B cell (primary cell): ENCODE measurements at regions not wholly inside any gene's neighbourhood (a gene's known extent, or its start where the extent isn't known, plus 50 kb on each side); places are given as distances from the start of the nearest gene placed in this dataset.

ENCODE experiments used
- ATAC-seq: fragments of 200-7000 bp; cut with Tn5 transposase; one replicate; pipeline ENCODE4 v1.10.0; 2021; ENCODE audit warnings: low read depth, mild to moderate bottlenecking, moderate number of reproducible peaks, moderate library complexity
- CTCF ChIA-PET: fragments of 350-600 bp; sonication (Branson Sonifier 250); formaldehyde crosslinking; loops from one replicate; lab custom pipeline; 2021; ENCODE audit warnings: antibody characterized with exemption, inconsistent platforms; lab: Charles Lee
- POLR2A ChIA-PET: fragments of 350-600 bp; sonication (Branson Sonifier 250); formaldehyde crosslinking; loops from one replicate; lab custom pipeline; 2021; ENCODE audit warnings: antibody characterized with exemption; lab: Charles Lee
- DNase-seq: peaks from one replicate; pipeline ENCODE4 v3.0.0; 2013
- H2AFZ ChIP-seq: 2 replicates; pipeline ENCODE4 v1.6.1; 2012; ENCODE audit warnings: mild to moderate bottlenecking, low read depth, low read length; ENCODE audit not compliant: insufficient read depth, poor library complexity, severe bottlenecking
- H3K27ac ChIP-seq, 2 donors: 1 replicate in 1 of 2; 2 replicates in 1 of 2; pipeline ENCODE4 v1.5.1; 2012 to 2013; ENCODE audit warnings: low read length in 2 of 2, mild to moderate bottlenecking in 2 of 2, moderate library complexity in 1 of 2
- H3K27me3 ChIP-seq, 4 experiments: fragments of 200-600 bp in 1 of 4; sonication (generic) in 1 of 4; replicated peaks in 1 of 4; 1 replicate in 2 of 4; 2 replicates in 2 of 4; pipeline versions ENCODE4 v1.6.1 to v1.7.0; 2013 to 2016; ENCODE audit warnings: low read length in 3 of 4, mild to moderate bottlenecking in 2 of 4, mixed read lengths in 1 of 4, moderate library complexity in 1 of 4; ENCODE audit not compliant: insufficient read depth in 4 of 4, control insufficient read depth in 3 of 4; ENCODE audit errors: control extremely low read depth in 1 of 4
- H3K36me3 ChIP-seq, 2 experiments: replicated peaks in 1 of 2; 1 replicate in 1 of 2; 2 replicates in 1 of 2; pipeline versions ENCODE4 v1.6.1 to v1.7.1; 2013; ENCODE audit warnings: low read length in 1 of 2; ENCODE audit not compliant: insufficient read depth in 2 of 2, control insufficient read depth in 1 of 2; ENCODE audit errors: control extremely low read depth in 1 of 2, extremely low read depth in 1 of 2
- H3K4me1 ChIP-seq, 2 donors: fragments of 200-600 bp in 1 of 2; sonication (generic) in 1 of 2; 1 replicate in 1 of 2; 2 replicates in 1 of 2; pipeline versions ENCODE4 v1.5.1 to v1.6.1; 2013 to 2017; ENCODE audit warnings: low read length in 2 of 2; ENCODE audit not compliant: control insufficient read depth in 2 of 2, insufficient read depth in 2 of 2
- H3K4me2 ChIP-seq: replicated peaks from 2 replicates; pipeline ENCODE3; 2012; ENCODE audit warnings: mild to moderate bottlenecking, low read depth, low read length; ENCODE audit not compliant: poor library complexity, severe bottlenecking
- H3K4me3 ChIP-seq, 5 experiments: fragments of 200-600 bp in 1 of 5; sonication (generic) in 1 of 5; 1 replicate in 3 of 5; 2 replicates in 2 of 5; pipeline versions ENCODE4 v1.5.1 to v1.7.0; 2011 to 2016; ENCODE audit warnings: low read length in 4 of 5, mild to moderate bottlenecking in 4 of 5, low read depth in 2 of 5, control low read depth in 1 of 5, moderate library complexity in 1 of 5; ENCODE audit not compliant: insufficient read depth in 1 of 5; ENCODE audit errors: control extremely low read depth in 1 of 5, extremely low read depth in 1 of 5
- H3K79me2 ChIP-seq: fragments of 200-600 bp; sonication (generic); one replicate; pipeline ENCODE4 v1.6.0; 2016; ENCODE audit warnings: low read length; ENCODE audit not compliant: control insufficient read depth, insufficient read depth
- H3K9ac ChIP-seq: fragments of 200-600 bp; sonication (generic); 2 replicates; pipeline ENCODE4 v1.6.1; 2017; ENCODE audit warnings: mild to moderate bottlenecking, low read length, moderate library complexity
- H3K9me3 ChIP-seq, 3 donors: one replicate each; pipeline versions ENCODE4 v1.6.1 to v1.7.1; 2013; ENCODE audit warnings: low read length in 2 of 3; ENCODE audit not compliant: control insufficient read depth in 2 of 3, insufficient read depth in 1 of 3; ENCODE audit errors: control extremely low read depth in 1 of 3
- H4K20me1 ChIP-seq: 2 replicates; pipeline ENCODE4 v1.6.0; 2012; ENCODE audit warnings: mild to moderate bottlenecking, low read length; ENCODE audit not compliant: insufficient read depth, control insufficient read depth, poor library complexity, severe bottlenecking
- H3K27ac Mint-ChIP-seq: one replicate; pipeline ENCODE4 v1.8.0; 2021; ENCODE audit warnings: mixed read lengths
- H3K27me3 Mint-ChIP-seq: one replicate; pipeline ENCODE4 v1.8.0; 2021; ENCODE audit warnings: mixed read lengths
- H3K4me1 Mint-ChIP-seq: one replicate; pipeline ENCODE4 v1.8.0; 2021; ENCODE audit warnings: mixed read lengths
- H3K4me3 Mint-ChIP-seq: one replicate; pipeline ENCODE4 v1.8.0; 2021; ENCODE audit warnings: mixed read lengths
- H3K9me3 Mint-ChIP-seq: one replicate; pipeline ENCODE4 v1.8.0; 2022; ENCODE audit warnings: mixed read lengths; ENCODE audit not compliant: insufficient read depth
- CTCF ChIP-seq: fragments of 200-600 bp; IDR thresholded peaks from one replicate; pipeline ENCODE4 v1.8.0; 2022; ENCODE audit warnings: antibody characterized with exemption, mild to moderate bottlenecking
- EZH2 ChIP-seq: IDR thresholded peaks from 2 replicates; pipeline ENCODE4 v1.6.1; 2012; ENCODE audit warnings: borderline replicate concordance, low read depth, mild to moderate bottlenecking, moderate library complexity, low read length; ENCODE audit not compliant: insufficient read depth, poor library complexity, severe bottlenecking
- WGBS: methylation state at CpG from one replicate; pipeline ENCODE4 v1.1.5; 2013; ENCODE audit warnings: missing lambda C conversion rate; ENCODE audit not compliant: insufficient coverage; 5-methylcytosine and 5-hydroxymethylcytosine counted together
- intact Hi-C: fragments of 100-400 bp; cut with micrococcal nuclease; formaldehyde crosslinking; loops from one replicate; pipeline ENCODE4 v1.10.0; 2022

- Histone ChIP-seq H3K4me3 (no peak overlapping the region), H3K27ac (no peak overlapping the region), H3K9me3 (peaks cover 0 to 10% (median 0%) of the 10 kb centered on the region in 3 donors), H3K79me2 (no peaks in the 10 kb centered on the region), H2AFZ (no peak overlapping the region), H3K4me1 (no peaks in the 10 kb centered on the region), H3K4me2 (no peak overlapping the region), H3K36me3 (no peaks in the 10 kb centered on the region), H4K20me1 (no peaks in the 10 kb centered on the region), H3K27me3 (no peaks in the 10 kb centered on the region), H3K9ac (no peak overlapping the region)
- no peak overlapping the region for H3K4me3 Mint-ChIP-seq
- H3K27me3 Mint-ChIP-seq: no peaks in the 10 kb centered on the region
- ATAC-seq: no peak
- intact Hi-C loops: no loop called here
- H3K9me3 Mint-ChIP-seq: peaks cover 4% of the 10 kb centered on the region
- H3K27ac Mint-ChIP-seq: no peak overlapping the region
- ChIA-PET CTCF (no interaction called here), POLR2A (no interaction called here)
- DNase-seq: no peak
- H3K4me1 Mint-ChIP-seq: no peaks in the 10 kb centered on the region
- TF ChIP-seq CTCF (no peak), EZH2 (no peak)
Observed at GRCh38 chr3:162338514-162338913, 841.9 kb downstream of the OTOL1 start.

- Histone ChIP-seq H3K4me3 (no peak overlapping the region), H3K36me3 (no peaks in the 10 kb centered on the region), H2AFZ (no peak overlapping the region), H3K4me1 (no peaks in the 10 kb centered on the region), H3K9ac (no peak overlapping the region), H3K27me3 (no peaks in the 10 kb centered on the region), H3K79me2 (no peaks in the 10 kb centered on the region), H3K27ac (no peak overlapping the region), H3K9me3 (no peaks in the 10 kb centered on the region), H3K4me2 (no peak overlapping the region), H4K20me1 (no peaks in the 10 kb centered on the region)
- H3K27ac Mint-ChIP-seq: no peak overlapping the region
- ChIA-PET POLR2A (no interaction called here), CTCF (no interaction called here)
- no CpG with 5 or more reads among the region's 2 CpGs for WGBS
- no peaks in the 10 kb centered on the region for H3K27me3 Mint-ChIP-seq
- intact Hi-C loops: no loop called here
- DNase-seq (no peak), ATAC-seq (no peak)
- no peaks in the 10 kb centered on the region for H3K4me1 Mint-ChIP-seq
- no peak overlapping the region for H3K4me3 Mint-ChIP-seq
- TF ChIP-seq CTCF (no peak), EZH2 (no peak)
- peaks cover 2% of the 10 kb centered on the region for H3K9me3 Mint-ChIP-seq
Observed at GRCh38 chr3:162348912-162349311, 852.3 kb downstream of the OTOL1 start.
